B cell (primary cell): ENCODE measurements at regions not wholly inside any gene's neighbourhood (a gene's known extent, or its start where the extent isn't known, plus 50 kb on each side); places are given as distances from the start of the nearest gene placed in this dataset.

Experiments used
- CTCF ChIP-seq: fragments of 200-600 bp; IDR thresholded peaks from one replicate; pipeline ENCODE4 v1.8.0; 2022; ENCODE audit warnings: antibody characterized with exemption, mild to moderate bottlenecking
- EZH2 ChIP-seq: IDR thresholded peaks from 2 replicates; pipeline ENCODE4 v1.6.1; 2012; ENCODE audit warnings: borderline replicate concordance, low read depth, mild to moderate bottlenecking, moderate library complexity, low read length; ENCODE audit not compliant: insufficient read depth, poor library complexity, severe bottlenecking

- TF ChIP-seq CTCF = no peak
- no peak for TF ChIP-seq EZH2
These were observed 647.1 kb downstream of the DACH1 start for GRCh38 chr13:71219698-71220415.
